Naive B cell (primary cell): ENCODE measurements at regions not wholly inside any gene's neighbourhood (a gene's known extent, or its start where the extent isn't known, plus 50 kb on each side); places are given as distances from the start of the nearest gene placed in this dataset.
"Not testable (repeated sequence)": the region's sequence is repeated elsewhere in the genome, so short reads cannot be mapped to it uniquely, and the experiment has no call there.

Experiments used
- ATAC-seq, 2 donors: fragments of 150-1000 bp; cut with Tn5 transposase; 2 replicates each; pipeline ENCODE4 v1.10.0; 2021; ENCODE audit warnings: low read depth in 2 of 2, mild to moderate bottlenecking in 2 of 2, moderate library complexity in 2 of 2
- DNase-seq: peaks from one replicate; pipeline ENCODE4 v3.0.0; 2022
- H3K27ac Mint-ChIP-seq, 6 donors: one replicate each; pipeline ENCODE4 v1.8.0; 2020 to 2022; ENCODE audit warnings: mild to moderate bottlenecking in 6 of 6, mixed read lengths in 6 of 6, moderate library complexity in 5 of 6, inconsistent platforms in 2 of 6
- H3K27me3 Mint-ChIP-seq, 3 donors: one replicate each; pipeline ENCODE4 v1.8.0; 2021 to 2022; ENCODE audit warnings: mixed read lengths in 3 of 3, mild to moderate bottlenecking in 1 of 3
- H3K36me3 Mint-ChIP-seq, 2 donors: one replicate each; pipeline ENCODE4 v1.8.0; 2020 to 2022; ENCODE audit warnings: mixed read lengths in 2 of 2, inconsistent platforms in 1 of 2, mild to moderate bottlenecking in 1 of 2
- H3K4me1 Mint-ChIP-seq, 3 donors: one replicate each; pipeline ENCODE4 v1.8.0; 2020 to 2022; ENCODE audit warnings: mixed read lengths in 3 of 3, inconsistent platforms in 1 of 3, mild to moderate bottlenecking in 1 of 3, moderate library complexity in 1 of 3
- H3K4me3 Mint-ChIP-seq, 8 donors: one replicate each; pipeline ENCODE4 v1.8.0; 2020 to 2022; ENCODE audit warnings: mild to moderate bottlenecking in 8 of 8, mixed read lengths in 8 of 8, moderate library complexity in 8 of 8, inconsistent platforms in 2 of 8
- H3K9me3 Mint-ChIP-seq, 7 donors: one replicate each; pipeline ENCODE4 v1.8.0; 2020 to 2022; ENCODE audit warnings: mixed read lengths in 7 of 7, mild to moderate bottlenecking in 5 of 7, inconsistent platforms in 2 of 7, moderate library complexity in 1 of 7

DNA sequence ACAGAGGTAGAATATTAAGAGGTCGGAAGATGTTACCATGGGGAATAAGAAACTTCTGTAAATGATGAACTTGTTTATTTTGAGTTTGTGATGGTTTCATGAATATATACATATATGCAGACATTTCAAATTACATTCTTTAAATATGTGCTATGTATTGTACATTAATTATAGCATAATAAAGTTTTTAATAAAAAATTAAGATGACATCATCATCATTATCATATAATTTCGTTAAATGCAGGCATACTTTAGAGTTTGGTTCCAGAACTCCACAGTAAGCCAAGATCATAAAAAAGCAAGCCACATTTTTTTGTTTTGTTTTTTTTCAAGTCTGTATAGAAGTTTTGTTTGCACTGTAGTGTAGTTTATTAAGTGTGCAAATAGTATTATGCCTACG is 1403.5 kb downstream of the EFNA5 start:
- Mint-ChIP-seq H3K36me3 (no peaks in the 10 kb centered on the region), H3K4me1 (no peaks in the 10 kb centered on the region), H3K9me3 (no peaks in the 10 kb centered on the region), H3K4me3 (no peak overlapping the region), H3K27ac (no peak overlapping the region), H3K27me3 (no peaks in the 10 kb centered on the region)
- no peak for ATAC-seq
- DNase-seq = no peak

DNA sequence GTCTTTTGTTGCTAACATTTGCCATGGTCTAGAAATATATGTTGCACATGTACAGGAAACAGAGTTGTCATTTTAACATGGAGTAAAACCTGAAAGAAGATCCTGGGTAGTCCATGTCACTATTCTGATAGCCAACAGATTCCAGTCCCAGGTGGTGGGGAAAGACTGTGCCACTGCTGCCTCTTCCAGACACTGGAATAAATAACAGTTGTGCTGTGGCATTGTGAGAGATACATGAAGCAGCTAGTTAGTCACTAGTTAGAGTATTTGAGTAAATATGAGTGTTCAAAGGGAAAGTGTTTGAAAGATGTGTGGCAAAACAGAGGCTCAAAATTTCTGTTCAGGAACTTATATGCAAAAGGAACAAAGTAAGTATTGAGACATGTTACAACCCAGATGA is 1408.3 kb downstream of the EFNA5 start:
- Mint-ChIP-seq H3K27me3 (no peaks in the 10 kb centered on the region), H3K9me3 (no peaks in the 10 kb centered on the region), H3K4me3 (no peak overlapping the region), H3K36me3 (no peaks in the 10 kb centered on the region), H3K27ac (no peak overlapping the region), H3K4me1 (no peaks in the 10 kb centered on the region)
- DNase-seq (no peak), ATAC-seq (no peak)

DNA sequence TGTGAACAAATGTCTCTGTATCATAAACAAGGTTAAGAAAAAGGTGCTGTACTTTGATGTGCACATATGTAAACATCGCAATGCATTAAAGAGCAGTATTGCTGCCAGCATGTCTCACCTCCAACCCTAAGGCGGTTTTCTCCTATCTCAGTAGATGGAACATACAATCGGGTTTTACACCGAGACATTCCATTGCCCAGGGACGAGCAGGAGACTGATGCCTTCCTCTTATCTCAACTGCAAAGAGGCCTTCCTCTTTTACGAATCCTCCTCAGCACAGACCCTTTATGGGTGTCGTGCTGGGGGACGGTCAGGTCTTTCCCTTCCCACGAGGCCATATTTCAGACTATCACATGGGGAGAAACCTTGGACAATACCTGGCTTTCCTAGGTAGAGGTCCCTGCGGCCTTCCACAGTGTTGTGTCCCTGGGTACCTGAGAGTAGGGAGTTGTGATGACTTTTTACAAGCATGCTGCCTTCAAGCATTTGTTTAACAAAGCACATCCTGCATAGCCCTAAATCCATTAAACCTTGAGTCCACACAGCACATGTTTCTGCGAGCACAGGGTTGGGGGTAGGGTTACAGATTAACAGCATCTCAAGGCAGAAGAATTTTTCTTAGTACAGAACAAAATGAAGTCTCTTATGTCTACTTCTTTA is 1411.2 kb downstream of the EFNA5 start:
- not testable (repeated sequence) for H3K27ac Mint-ChIP-seq, H3K36me3 Mint-ChIP-seq, H3K9me3 Mint-ChIP-seq, DNase-seq, H3K4me3 Mint-ChIP-seq, H3K27me3 Mint-ChIP-seq, H3K4me1 Mint-ChIP-seq, ATAC-seq

DNA sequence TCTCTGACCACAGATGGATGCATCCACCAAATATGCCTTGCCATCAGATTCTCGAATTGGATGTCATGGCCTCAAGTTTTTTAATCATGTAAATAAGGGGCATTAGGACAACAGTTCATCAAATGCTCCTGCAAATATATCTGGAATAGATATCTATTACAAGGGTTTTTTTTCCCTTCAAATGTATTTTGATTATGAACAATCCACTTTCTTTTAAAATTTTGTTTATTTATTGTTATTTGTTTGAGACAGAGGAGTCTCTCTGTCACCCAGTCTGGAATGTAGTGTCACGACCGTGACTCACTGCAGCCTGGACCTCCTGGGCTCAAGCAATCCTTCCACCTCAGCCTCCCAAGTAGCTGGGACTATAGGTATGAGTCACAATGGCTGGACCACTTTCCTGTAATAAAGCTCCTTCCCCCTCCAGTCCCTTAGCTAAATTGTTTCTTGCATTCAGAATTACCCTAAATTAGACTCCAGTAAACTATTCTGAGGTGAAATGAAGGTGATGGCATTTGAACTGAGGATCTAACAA is 1412.1 kb downstream of the EFNA5 start:
- Mint-ChIP-seq H3K9me3 (peaks cover 0 to 6% (median 0%) of the 10 kb centered on the region in 7 donors), H3K36me3 (no peaks in the 10 kb centered on the region), H3K27me3 (no peaks in the 10 kb centered on the region), H3K27ac (no peak overlapping the region), H3K4me3 (no peak overlapping the region), H3K4me1 (no peaks in the 10 kb centered on the region)
- ATAC-seq = no peak
- DNase-seq = no peak

DNA sequence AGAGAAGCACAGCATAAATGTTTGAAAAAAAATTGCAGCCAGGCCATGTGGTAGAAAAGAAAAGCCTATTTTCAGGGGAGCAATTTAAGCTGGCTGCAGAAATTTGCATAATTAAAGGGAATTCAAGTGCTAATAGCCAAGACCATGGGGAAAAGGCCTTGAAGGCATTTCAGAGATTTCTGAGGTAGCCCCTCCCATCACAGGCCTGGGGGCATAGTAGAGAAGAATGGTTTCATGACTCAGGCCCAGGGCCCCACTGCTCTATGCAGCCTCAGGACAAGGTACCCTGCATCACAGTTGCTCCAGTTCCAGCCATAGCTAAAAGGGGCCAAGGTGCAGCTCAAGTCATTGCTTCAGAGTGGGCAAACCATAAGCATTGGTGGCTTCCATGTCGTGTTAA is 1416.0 kb downstream of the EFNA5 start:
- H3K27ac Mint-ChIP-seq = no peak overlapping the region
- no peak for ATAC-seq
- no peaks in the 10 kb centered on the region for H3K4me1 Mint-ChIP-seq
- H3K4me3 Mint-ChIP-seq = no peak overlapping the region
- peaks cover 0 to 9% (median 0%) of the 10 kb centered on the region in 7 donors for H3K9me3 Mint-ChIP-seq
- no peaks in the 10 kb centered on the region for H3K27me3 Mint-ChIP-seq
- no peak for DNase-seq
- H3K36me3 Mint-ChIP-seq = no peaks in the 10 kb centered on the region

DNA sequence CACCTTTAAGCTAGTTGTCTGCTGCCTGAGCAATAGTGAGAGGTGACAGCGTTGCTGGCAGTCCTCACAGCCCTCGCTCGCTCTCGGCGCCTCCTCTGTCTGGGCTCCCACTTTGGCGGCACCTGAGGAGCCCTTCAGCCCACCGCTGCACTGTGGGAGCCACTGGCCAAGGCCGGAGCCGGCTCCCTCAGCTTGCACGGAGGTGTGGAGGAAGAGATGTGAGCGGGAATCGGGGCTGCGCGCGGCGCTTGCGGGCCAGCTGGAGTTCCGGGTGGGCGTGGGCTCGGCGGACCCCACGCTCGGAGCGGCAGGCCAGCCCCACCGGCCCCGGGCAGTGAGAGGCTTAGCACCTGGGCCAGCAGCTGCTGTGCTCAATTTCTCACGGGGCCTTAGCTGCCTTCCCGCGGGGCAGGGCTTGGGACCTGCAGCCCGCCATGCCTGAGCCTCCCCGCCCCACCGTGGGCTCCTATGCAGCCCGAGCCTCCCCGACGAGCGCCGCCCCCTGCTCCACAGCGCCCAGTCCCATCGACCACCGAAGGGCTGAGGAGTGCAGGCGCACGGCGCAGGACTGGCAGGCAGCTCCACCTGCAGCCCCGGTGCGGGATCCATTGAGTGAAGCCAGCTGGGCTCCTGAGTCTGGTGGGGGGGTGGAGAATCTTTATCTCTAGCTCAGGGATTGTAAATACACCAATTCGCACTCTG is 1424.5 kb downstream of the EFNA5 start:
- H3K27me3 Mint-ChIP-seq, H3K4me3 Mint-ChIP-seq, H3K36me3 Mint-ChIP-seq, DNase-seq, ATAC-seq, H3K27ac Mint-ChIP-seq, H3K4me1 Mint-ChIP-seq: not testable (repeated sequence)
- H3K9me3 Mint-ChIP-seq = peaks cover 0 to 12% (median 4%) of the 10 kb centered on the region in 7 donors

DNA sequence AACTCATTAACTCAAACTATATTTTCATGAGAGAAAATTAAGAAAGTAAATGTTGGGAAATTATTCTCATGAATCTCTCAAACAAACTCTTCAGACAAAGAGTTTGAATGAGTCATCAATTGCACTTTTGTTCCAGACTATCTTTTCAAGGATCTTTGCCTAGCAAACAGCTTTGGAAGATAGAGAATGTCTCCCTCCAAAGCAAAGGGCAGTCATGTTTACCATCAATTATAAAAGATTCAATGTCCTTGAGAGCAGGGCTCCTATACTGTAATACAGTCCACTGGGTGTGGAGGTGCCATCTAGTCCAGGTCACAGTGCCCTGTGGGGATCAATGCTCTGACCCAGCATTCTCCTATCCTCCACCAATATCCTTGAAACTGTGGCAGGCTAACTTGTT is 1429.3 kb downstream of the EFNA5 start:
- Mint-ChIP-seq H3K27me3 (no peaks in the 10 kb centered on the region), H3K27ac (no peak overlapping the region), H3K36me3 (no peaks in the 10 kb centered on the region), H3K9me3 (peaks cover 0 to 5% (median 2%) of the 10 kb centered on the region in 7 donors), H3K4me1 (no peaks in the 10 kb centered on the region), H3K4me3 (no peak overlapping the region)
- ATAC-seq = no peak
- no peak for DNase-seq

DNA sequence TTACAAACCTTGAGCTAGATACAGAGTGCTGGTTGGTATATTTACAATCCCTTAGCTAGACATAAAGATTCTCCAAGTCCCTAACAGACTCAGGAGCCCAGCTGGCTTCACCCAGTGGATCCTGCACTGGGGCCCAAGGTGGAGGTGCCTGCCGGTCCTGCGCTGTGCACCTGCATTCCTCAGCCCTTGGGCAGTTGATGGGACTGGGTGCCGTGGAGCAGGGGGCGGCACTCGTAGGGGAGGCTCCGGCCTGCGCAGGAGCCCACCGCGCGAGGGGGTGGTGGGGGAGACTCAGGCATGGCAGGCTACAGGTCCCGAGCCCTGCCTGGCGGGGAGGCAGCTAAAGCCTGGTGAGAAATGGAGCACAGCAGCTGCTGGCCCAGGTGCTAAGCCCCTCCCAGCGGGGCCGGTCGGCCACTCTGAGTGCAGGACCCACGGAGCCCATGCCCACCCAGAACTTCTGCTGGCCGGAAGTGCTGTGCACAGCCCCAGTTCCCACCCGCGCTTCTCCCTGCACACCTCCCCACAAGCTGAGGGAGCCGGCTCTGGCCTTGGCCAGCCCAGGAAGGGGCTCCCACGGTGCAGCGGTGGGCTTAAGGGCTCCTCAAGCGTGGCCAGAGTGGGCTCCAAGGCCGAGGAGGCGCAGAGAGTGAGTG is 1464.7 kb downstream of the EFNA5 start:
- DNase-seq (no peak), ATAC-seq (no peak)
- Mint-ChIP-seq H3K4me1 (no peaks in the 10 kb centered on the region), H3K9me3 (peaks cover 0 to 7% (median 4%) of the 10 kb centered on the region in 7 donors), H3K36me3 (no peaks in the 10 kb centered on the region), H3K27ac (no peak overlapping the region), H3K27me3 (no peaks in the 10 kb centered on the region), H3K4me3 (no peak overlapping the region)

DNA sequence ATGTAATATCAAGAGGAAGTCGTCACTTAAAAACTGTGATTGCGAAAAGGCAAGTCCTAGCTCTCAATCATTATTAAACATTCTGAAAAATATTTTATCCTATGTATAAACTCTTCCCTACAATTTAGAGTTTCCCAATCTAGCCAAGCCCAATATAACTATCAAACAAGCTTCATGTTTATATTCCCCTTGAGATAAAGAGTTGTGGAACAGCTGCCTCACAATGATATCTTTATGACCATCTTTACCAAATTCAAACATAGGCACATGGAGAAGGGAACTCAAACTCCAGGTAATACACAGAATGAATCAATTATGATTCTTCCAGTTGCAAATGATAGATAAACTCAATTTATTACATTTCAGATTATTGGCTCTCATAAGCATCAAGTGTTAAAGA is 1468.7 kb downstream of the EFNA5 start:
- ATAC-seq = no peak
- Mint-ChIP-seq H3K4me3 (no peak overlapping the region), H3K27ac (no peak overlapping the region), H3K36me3 (no peaks in the 10 kb centered on the region), H3K27me3 (no peaks in the 10 kb centered on the region), H3K9me3 (peaks cover 0 to 7% (median 4%) of the 10 kb centered on the region in 7 donors), H3K4me1 (no peaks in the 10 kb centered on the region)
- DNase-seq = no peak

DNA sequence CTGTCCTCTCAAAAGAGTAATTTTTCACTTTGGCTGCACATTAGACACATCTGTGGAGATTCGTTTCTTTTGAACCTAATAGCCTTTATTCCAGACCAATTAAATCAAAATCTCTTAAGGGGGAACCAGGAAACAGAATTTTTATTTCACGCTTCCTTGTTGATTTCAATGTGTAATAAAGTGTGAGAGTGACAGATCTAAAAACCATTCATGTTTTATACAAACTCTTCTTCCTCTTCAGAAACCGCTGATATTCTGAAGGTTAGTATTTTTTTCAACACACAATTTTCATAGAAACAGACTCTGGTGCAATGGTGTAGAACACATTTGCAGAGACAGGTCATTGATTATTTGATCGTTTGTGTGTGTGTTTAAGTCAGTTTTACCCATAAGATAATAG is 1469.8 kb downstream of the EFNA5 start:
- DNase-seq = no peak
- no peaks in the 10 kb centered on the region for H3K36me3 Mint-ChIP-seq
- H3K4me3 Mint-ChIP-seq = no peak overlapping the region
- H3K4me1 Mint-ChIP-seq = no peaks in the 10 kb centered on the region
- no peaks in the 10 kb centered on the region for H3K27me3 Mint-ChIP-seq
- peaks cover 0 to 8% (median 4%) of the 10 kb centered on the region in 7 donors for H3K9me3 Mint-ChIP-seq
- no peak for ATAC-seq
- no peak overlapping the region for H3K27ac Mint-ChIP-seq

DNA sequence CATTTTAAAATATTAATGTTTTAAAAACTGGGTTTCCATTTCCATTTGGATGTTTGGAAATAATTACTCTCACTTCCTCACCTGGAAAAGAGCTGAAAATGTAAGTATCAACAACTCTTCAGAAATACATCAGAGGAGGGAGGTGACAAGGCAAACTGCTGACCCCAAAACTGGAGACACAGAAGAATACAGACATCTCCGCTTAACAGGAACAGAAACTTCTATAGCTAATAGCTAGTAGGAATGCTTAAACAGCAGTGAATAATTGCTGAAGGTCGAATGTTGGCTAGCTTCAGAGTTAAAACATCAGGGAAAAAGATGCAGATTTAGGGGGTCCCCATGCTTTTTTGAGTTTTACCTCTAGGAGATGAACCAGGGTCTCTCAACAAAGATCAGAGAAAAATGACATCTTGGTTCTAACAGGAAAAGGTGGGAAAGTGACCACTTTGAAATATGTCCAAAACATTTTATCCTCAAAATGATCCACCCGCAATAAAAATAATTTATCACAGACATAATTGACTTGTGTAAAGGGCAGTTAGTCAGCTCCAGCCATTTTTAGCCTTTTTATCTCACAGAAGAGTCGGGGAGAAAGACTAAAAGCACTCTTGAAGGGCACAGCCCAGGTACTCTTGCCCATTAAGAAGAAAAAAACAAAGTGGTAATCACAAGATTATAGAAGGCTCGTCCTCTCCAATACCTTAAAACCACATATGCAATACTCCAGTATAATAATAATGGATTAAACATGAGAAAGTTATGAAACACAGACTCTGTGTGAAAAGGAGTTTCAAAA is 1474.9 kb downstream of the EFNA5 start:
- Mint-ChIP-seq H3K9me3 (peaks cover 0 to 4% (median 0%) of the 10 kb centered on the region in 7 donors), H3K4me1 (no peaks in the 10 kb centered on the region), H3K36me3 (no peaks in the 10 kb centered on the region), H3K27ac (no peak overlapping the region), H3K4me3 (no peak overlapping the region), H3K27me3 (no peaks in the 10 kb centered on the region)
- ATAC-seq (no peak), DNase-seq (no peak)

DNA sequence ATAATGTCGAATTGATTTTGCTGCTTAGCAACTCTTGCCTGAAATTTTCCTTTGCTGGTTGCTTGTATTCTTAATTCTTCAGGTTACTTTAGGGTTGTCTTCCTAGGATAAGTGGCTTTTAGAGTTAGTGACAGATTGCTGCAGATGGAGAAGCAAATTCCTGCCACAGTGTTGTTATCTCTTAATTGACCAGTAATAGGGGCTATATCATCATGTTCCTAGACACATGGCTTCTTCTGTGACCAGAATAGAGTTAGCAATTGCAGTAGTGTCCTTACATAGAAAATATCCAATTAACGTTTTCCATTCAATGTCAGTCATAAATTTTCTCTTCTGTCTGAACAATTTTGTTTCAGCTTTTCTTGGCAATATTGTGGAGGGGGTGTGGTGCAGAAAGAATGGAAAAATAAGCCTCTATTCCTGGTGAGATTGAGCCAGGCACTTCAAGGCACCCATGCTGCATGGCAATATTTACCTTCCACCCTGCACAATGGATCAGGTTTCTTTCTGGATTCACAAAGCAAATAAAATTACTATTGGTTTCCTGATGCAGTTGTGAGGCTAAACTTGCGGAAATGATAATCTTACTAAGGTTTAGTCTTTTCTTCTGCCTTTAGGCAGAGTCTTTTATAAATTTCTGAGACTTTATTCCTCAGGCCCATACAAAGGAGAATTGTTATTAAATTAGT is 1481.5 kb downstream of the EFNA5 start:
- Mint-ChIP-seq H3K27me3 (no peaks in the 10 kb centered on the region), H3K4me1 (no peaks in the 10 kb centered on the region), H3K27ac (no peak overlapping the region), H3K9me3 (peaks cover 0 to 10% (median 0%) of the 10 kb centered on the region in 7 donors), H3K36me3 (no peaks in the 10 kb centered on the region), H3K4me3 (no peak overlapping the region)
- no peak for ATAC-seq
- no peak for DNase-seq

DNA sequence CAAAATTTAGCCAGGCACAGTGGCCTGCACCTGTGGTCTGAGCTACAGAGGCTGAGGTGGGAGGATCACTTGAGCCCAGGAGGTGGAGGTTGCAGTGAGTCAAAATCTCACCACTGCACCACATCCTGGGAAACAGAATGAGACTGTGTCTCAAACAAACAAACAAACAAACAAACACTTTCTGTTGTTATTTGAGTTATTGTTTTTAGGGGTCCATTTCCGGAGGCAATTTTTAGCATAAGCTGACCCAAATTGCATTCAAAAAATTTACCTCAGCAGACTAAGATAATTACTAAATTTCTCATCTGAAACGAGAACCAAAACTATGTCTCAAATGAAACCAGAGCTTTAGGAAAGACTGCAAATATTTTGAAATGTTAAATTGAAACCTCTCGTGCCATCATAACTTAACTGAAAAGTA is 1485.1 kb downstream of the EFNA5 start:
- no peaks in the 10 kb centered on the region for H3K4me1 Mint-ChIP-seq
- no peaks in the 10 kb centered on the region for H3K27me3 Mint-ChIP-seq
- no peak overlapping the region for H3K27ac Mint-ChIP-seq
- no peak for ATAC-seq
- H3K4me3 Mint-ChIP-seq = no peak overlapping the region
- peaks cover 0 to 10% (median 0%) of the 10 kb centered on the region in 7 donors for H3K9me3 Mint-ChIP-seq
- H3K36me3 Mint-ChIP-seq = no peaks in the 10 kb centered on the region
- DNase-seq = no peak
